ENCODE measurements at regions not wholly inside any gene's neighbourhood (a gene's known extent, or its start where the extent isn't known, plus 50 kb on each side); places are given as distances from the start of the nearest gene placed in this dataset.

DNA sequence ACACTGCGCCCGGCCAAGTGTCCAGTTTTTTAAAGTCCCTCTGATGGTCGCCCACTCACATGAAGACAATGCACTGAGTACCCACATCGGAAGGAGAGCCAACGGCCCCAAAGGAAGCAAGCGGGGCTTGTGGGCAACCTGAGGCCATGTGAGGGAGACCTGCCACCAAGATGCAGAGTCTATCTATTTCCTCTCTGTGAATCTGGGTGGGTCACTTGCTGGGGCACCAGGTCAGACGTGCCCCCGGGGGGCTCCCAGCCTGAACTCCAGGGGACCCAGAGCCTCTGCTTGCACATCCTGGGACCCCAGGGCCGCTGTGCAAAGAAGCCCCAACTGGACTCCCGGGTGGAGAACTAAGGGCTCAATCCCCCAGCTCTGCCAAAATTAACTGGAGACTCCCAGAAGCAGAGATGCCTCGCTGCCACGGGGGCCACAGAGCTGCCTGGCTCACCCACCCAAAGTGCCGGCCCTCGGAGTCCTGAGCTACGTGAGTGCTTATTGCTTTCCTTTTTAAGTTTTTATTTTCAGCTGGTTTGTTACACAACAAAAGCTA, 106.4 kb downstream of the BRD1 start:
- H3K36me3 ChIP-seq (ENCODE audit: insufficient read depth, low read length) = no peaks in the 10 kb centered on the region
- TF ChIP-seq POLR2AphosphoS5 (IDR thresholded peaks at IDR 0.05; ENCODE audit: borderline replicate concordance, low read depth, low read length) (no peak), FOXP2 (optimal IDR thresholded peaks at IDR 0.05; ENCODE audit: control extremely low read depth, extremely low read length, insufficient read depth) (no peak), EZH2 (IDR thresholded peaks at IDR 0.05) (no peak)
- DNase-seq (ENCODE audit: low read depth, low spot score) = no peak
- no peak overlapping the region for H3K27ac ChIP-seq
- no peak overlapping the region for H3K9ac ChIP-seq (ENCODE audit: insufficient read length)
- H3K4me3 ChIP-seq = no peak overlapping the region
- H3K9me3 ChIP-seq (ENCODE audit: low read depth, low read length) = no peaks in the 10 kb centered on the region

DNA sequence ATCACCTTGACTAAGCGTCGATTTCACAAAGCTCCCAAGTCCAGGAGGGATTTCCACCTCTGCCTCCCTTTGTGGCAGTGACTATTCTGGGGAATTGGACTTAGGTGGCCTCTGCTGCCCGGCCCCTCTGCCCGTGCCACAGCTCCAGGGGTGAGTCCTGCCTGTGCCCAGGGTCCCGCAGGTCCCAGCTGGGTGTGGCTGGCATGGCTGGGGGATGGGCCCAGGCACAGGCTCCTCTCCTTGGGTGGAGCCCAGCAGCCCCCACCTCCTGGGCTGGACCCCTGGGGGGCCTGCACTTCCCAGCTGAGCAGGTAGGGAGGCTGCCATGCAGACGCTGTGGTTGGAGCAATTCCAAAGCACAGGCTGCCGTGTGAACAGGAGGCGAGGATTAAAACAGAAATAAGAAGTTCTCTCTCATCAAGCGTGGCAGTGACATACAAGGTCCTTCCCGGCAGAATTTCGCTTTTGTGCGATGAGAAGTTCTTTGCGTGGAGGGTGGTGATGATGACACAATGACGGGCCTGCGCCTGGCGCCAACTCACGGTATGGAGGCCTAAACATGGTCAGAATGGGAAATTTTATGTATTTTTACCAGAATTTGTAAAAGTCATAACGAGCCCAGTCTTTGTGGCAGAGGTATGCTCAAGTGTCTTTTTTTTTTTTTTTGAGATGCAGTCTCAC, 107.3 kb downstream of the BRD1 start:
- Histone ChIP-seq H3K27ac (no peak overlapping the region), H3K36me3 (ENCODE audit: insufficient read depth, low read length) (no peaks in the 10 kb centered on the region), H3K4me3 (no peak overlapping the region), H3K9me3 (ENCODE audit: low read depth, low read length) (no peaks in the 10 kb centered on the region), H3K9ac (ENCODE audit: insufficient read length) (no peak overlapping the region)
- no peak for DNase-seq (ENCODE audit: low read depth, low spot score)
- TF ChIP-seq FOXP2 (optimal IDR thresholded peaks at IDR 0.05; ENCODE audit: control extremely low read depth, extremely low read length, insufficient read depth) (no peak), EZH2 (IDR thresholded peaks at IDR 0.05) (no peak), POLR2AphosphoS5 (IDR thresholded peaks at IDR 0.05; ENCODE audit: borderline replicate concordance, low read depth, low read length) (no peak)

- TF ChIP-seq EZH2 (IDR thresholded peaks at IDR 0.05) (no peak), POLR2AphosphoS5 (IDR thresholded peaks at IDR 0.05; ENCODE audit: borderline replicate concordance, low read depth, low read length) (no peak), FOXP2 (optimal IDR thresholded peaks at IDR 0.05; ENCODE audit: control extremely low read depth, extremely low read length, insufficient read depth) (no peak)
- Histone ChIP-seq H3K36me3 (ENCODE audit: insufficient read depth, low read length) (no peaks in the 10 kb centered on the region), H3K27ac (no peak overlapping the region), H3K9me3 (ENCODE audit: low read depth, low read length) (no peaks in the 10 kb centered on the region), H3K9ac (ENCODE audit: insufficient read length) (no peak overlapping the region), H3K4me3 (no peak overlapping the region)
- no peak for DNase-seq (ENCODE audit: low read depth, low spot score)
Measured at GRCh38 chr22:49719046-49719445, 108.6 kb downstream of the BRD1 start.

DNA sequence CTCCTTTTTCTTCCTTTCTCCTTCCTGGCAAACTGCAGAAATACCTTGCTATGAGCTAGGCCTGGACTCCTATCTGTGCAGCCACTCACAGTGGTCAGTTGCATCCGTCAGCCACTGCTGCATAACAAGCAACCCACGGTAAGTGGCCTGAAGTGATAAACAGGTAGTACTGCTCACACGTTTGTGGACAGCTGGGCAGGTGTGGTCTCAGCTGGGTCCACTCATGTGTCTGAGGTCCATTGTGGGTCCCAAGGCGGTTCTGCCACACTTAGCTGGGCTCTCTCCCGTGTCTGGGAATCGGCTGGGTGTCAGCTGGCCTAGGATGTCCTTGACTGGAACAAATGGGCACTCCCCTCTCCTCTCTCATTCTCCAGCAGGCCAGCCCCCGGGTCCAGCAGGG, 109.3 kb downstream of the BRD1 start:
- no peak for DNase-seq (ENCODE audit: low read depth, low spot score)
- no peak for TF ChIP-seq POLR2AphosphoS5 (IDR thresholded peaks at IDR 0.05; ENCODE audit: borderline replicate concordance, low read depth, low read length)
- Histone ChIP-seq H3K9me3 (ENCODE audit: low read depth, low read length) (no peaks in the 10 kb centered on the region), H3K4me3 (no peak overlapping the region), H3K9ac (ENCODE audit: insufficient read length) (no peak overlapping the region), H3K36me3 (ENCODE audit: insufficient read depth, low read length) (no peaks in the 10 kb centered on the region), H3K27ac (no peak overlapping the region)

- H3K4me3 ChIP-seq = no peak overlapping the region
- no peak overlapping the region for H3K9ac ChIP-seq (ENCODE audit: insufficient read length)
- H3K9me3 ChIP-seq (ENCODE audit: low read depth, low read length) = no peaks in the 10 kb centered on the region
Measured at GRCh38 chr22:49717322-49717919, 110.3 kb downstream of the BRD1 start.

GRCh38 chr22:49716441-49716840, 111.2 kb downstream of the BRD1 start:
- H3K4me3 ChIP-seq = no peak overlapping the region
- H3K36me3 ChIP-seq (ENCODE audit: insufficient read depth, low read length) = no peaks in the 10 kb centered on the region
- no peak overlapping the region for H3K9ac ChIP-seq (ENCODE audit: insufficient read length)
- no peak overlapping the region for H3K27ac ChIP-seq
- TF ChIP-seq POLR2AphosphoS5 (IDR thresholded peaks at IDR 0.05; ENCODE audit: borderline replicate concordance, low read depth, low read length) (no peak), EZH2 (IDR thresholded peaks at IDR 0.05) (no peak), FOXP2 (optimal IDR thresholded peaks at IDR 0.05; ENCODE audit: control extremely low read depth, extremely low read length, insufficient read depth) (no peak)
- DNase-seq (ENCODE audit: low read depth, low spot score) = no peak
- no peaks in the 10 kb centered on the region for H3K9me3 ChIP-seq (ENCODE audit: low read depth, low read length)

More at GRCh38 chr22:49717322-49717919, 110.3 kb downstream of the BRD1 start:
- no peak for TF ChIP-seq EZH2 (IDR thresholded peaks at IDR 0.05)
- TF ChIP-seq POLR2AphosphoS5 (IDR thresholded peaks at IDR 0.05; ENCODE audit: borderline replicate concordance, low read depth, low read length) = no peak
- no peak for DNase-seq (ENCODE audit: low read depth, low spot score)
- H3K27ac ChIP-seq = no peak overlapping the region
- H3K36me3 ChIP-seq (ENCODE audit: insufficient read depth, low read length) = no peaks in the 10 kb centered on the region

DNA sequence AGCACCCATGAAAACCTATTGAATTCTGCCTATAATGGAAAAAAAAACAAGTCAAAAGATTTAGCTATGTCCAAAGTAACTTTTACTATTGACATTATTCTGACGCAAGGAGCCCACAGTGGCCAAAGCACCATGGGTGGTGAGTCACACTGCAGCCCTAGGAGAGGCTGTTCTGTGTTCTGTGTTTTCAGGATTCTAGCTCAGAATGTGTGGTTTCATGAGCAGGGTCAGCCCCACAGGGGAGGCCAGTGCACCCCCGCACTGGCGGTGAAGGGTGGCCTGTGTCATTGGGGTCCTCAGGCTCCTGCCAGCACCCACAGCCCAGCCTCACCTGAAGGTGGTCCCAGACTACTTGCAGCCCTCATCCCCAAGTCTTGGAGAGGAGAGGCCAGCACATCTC, 112.2 kb downstream of the BRD1 start:
- no peak for DNase-seq (ENCODE audit: low read depth, low spot score)
- no peak overlapping the region for H3K27ac ChIP-seq
- H3K9ac ChIP-seq (ENCODE audit: insufficient read length) = no peak overlapping the region
- no peaks in the 10 kb centered on the region for H3K36me3 ChIP-seq (ENCODE audit: insufficient read depth, low read length)
- no peaks in the 10 kb centered on the region for H3K9me3 ChIP-seq (ENCODE audit: low read depth, low read length)
- TF ChIP-seq EZH2 (IDR thresholded peaks at IDR 0.05) = no peak
- no peak for TF ChIP-seq POLR2AphosphoS5 (IDR thresholded peaks at IDR 0.05; ENCODE audit: borderline replicate concordance, low read depth, low read length)
- no peak for TF ChIP-seq FOXP2 (optimal IDR thresholded peaks at IDR 0.05; ENCODE audit: control extremely low read depth, extremely low read length, insufficient read depth)
- H3K4me3 ChIP-seq = no peak overlapping the region

- Histone ChIP-seq H3K9me3 (ENCODE audit: low read depth, low read length) (no peaks in the 10 kb centered on the region), H3K27ac (no peak overlapping the region), H3K9ac (ENCODE audit: insufficient read length) (no peak overlapping the region), H3K4me3 (no peak overlapping the region), H3K36me3 (ENCODE audit: insufficient read depth, low read length) (no peaks in the 10 kb centered on the region)
- no peak for DNase-seq (ENCODE audit: low read depth, low spot score)
- TF ChIP-seq EZH2 (IDR thresholded peaks at IDR 0.05) = no peak
- TF ChIP-seq POLR2AphosphoS5 (IDR thresholded peaks at IDR 0.05; ENCODE audit: borderline replicate concordance, low read depth, low read length) = no peak
- TF ChIP-seq FOXP2 (optimal IDR thresholded peaks at IDR 0.05; ENCODE audit: control extremely low read depth, extremely low read length, insufficient read depth) = no peak
Measured at GRCh38 chr22:49713003-49713402, 114.7 kb downstream of the BRD1 start.
